ENCODE measurements at regions not wholly inside any gene's neighbourhood (a gene's known extent, or its start where the extent isn't known, plus 50 kb on each side); places are given as distances from the start of the nearest gene placed in this dataset.

DNA sequence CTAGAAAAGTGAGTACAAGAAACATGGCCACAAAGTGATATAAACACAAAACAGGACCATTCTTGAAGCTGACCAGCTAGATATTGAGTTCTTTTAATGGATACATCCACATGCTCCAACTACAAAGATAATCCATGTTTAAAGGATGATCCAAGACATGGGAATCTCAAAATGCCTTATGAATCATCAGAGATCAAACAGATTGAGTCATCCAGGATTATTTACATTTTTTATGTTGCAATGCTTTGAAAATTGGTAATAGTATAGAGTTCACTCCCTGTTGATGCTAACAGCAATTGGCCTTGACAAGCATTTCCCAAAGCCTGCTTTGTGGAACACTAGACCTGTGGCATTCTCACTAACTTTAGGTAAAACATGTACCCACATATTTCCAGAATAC lies 293.0 kb upstream of the TBX3 start:
- TF ChIP-seq GATA2 (IDR thresholded peaks at IDR 0.05; ENCODE audit: low read depth, low read length) (no peak), GATA3 (IDR thresholded peaks at IDR 0.05; ENCODE audit: low read depth, low read length) (no peak)
